CD4-positive, alpha-beta T cell (primary cell): ENCODE measurements at regions not wholly inside any gene's neighbourhood (a gene's known extent, or its start where the extent isn't known, plus 50 kb on each side); places are given as distances from the start of the nearest gene placed in this dataset.
"Not testable (repeated sequence)": the region's sequence is repeated elsewhere in the genome, so short reads cannot be mapped to it uniquely, and the experiment has no call there.

ENCODE experiments used
- ATAC-seq: fragments of 200-7000 bp; cut with Tn5 transposase; one replicate; pipeline ENCODE4 v1.10.0; 2022; ENCODE audit warnings: mild to moderate bottlenecking; ENCODE audit not compliant: poor library complexity
- CTCF ChIA-PET: fragments of 350-600 bp; sonication (Branson Sonifier 250); formaldehyde crosslinking; loops from one replicate; lab custom pipeline; 2021; ENCODE audit warnings: antibody characterized with exemption, inconsistent platforms; lab: Charles Lee
- POLR2A ChIA-PET: fragments of 350-600 bp; sonication (Branson Sonifier 250); formaldehyde crosslinking; loops from one replicate; lab custom pipeline; 2021; ENCODE audit warnings: antibody characterized with exemption, inconsistent platforms; lab: Charles Lee
- DNase-seq, 14 experiments: peaks; one replicate each; pipeline ENCODE4 v3.0.0-alpha.2; 2013 to 2020; ENCODE audit warnings: mixed read lengths in 2 of 14
- H3K27ac ChIP-seq, 2 donors: one replicate each; pipeline versions ENCODE4 v1.5.1 to v1.7.0; 2013; ENCODE audit warnings: low read length in 2 of 2, low read depth in 1 of 2, mild to moderate bottlenecking in 1 of 2
- H3K27me3 ChIP-seq, 2 experiments: 1 replicate in 1 of 2; 2 replicates in 1 of 2; pipeline versions ENCODE4 v1.6.1 to v1.7.0; 2013; ENCODE audit warnings: low read length in 2 of 2, control low read depth in 1 of 2, mild to moderate bottlenecking in 1 of 2, moderate library complexity in 1 of 2; ENCODE audit not compliant: insufficient read depth in 2 of 2, control insufficient read depth in 1 of 2
- H3K36me3 ChIP-seq: one replicate; pipeline ENCODE4 v1.6.1; 2013; ENCODE audit warnings: low read length, control low read depth; ENCODE audit not compliant: insufficient read depth
- H3K4me1 ChIP-seq: one replicate; pipeline ENCODE4 v1.6.1; 2013; ENCODE audit warnings: low read length, control low read depth; ENCODE audit not compliant: insufficient read depth
- H3K4me3 ChIP-seq: one replicate; pipeline ENCODE4 v1.5.1; 2013; ENCODE audit warnings: mild to moderate bottlenecking, low read length, moderate library complexity
- H3K9me3 ChIP-seq, 2 experiments: 1 replicate in 1 of 2; 2 replicates in 1 of 2; pipeline versions ENCODE4 v1.6.1 to v1.7.0; 2013; ENCODE audit warnings: low read length in 2 of 2, mild to moderate bottlenecking in 2 of 2, control low read depth in 1 of 2, moderate library complexity in 1 of 2; ENCODE audit not compliant: control insufficient read depth in 1 of 2, insufficient read depth in 1 of 2
- H3K27ac Mint-ChIP-seq: one replicate; pipeline ENCODE4 v1.8.0; 2020; ENCODE audit warnings: mixed read lengths
- H3K27me3 Mint-ChIP-seq: one replicate; pipeline ENCODE4 v1.8.0; 2021; ENCODE audit warnings: mixed read lengths
- H3K36me3 Mint-ChIP-seq: one replicate; pipeline ENCODE4 v1.8.0; 2021; ENCODE audit warnings: low read depth, mixed read lengths
- H3K4me1 Mint-ChIP-seq: one replicate; pipeline ENCODE4 v1.8.0; 2021; ENCODE audit warnings: low read depth, mixed read lengths
- H3K4me3 Mint-ChIP-seq: one replicate; pipeline ENCODE4 v1.8.0; 2020; ENCODE audit warnings: mild to moderate bottlenecking, mixed read lengths
- H3K9me3 Mint-ChIP-seq: one replicate; pipeline ENCODE4 v1.8.0; 2020; ENCODE audit warnings: mixed read lengths
- intact Hi-C, 2 experiments: fragments of 100-400 bp; cut with DNase I in 1 of 2; cut with micrococcal nuclease in 1 of 2; formaldehyde crosslinking; loops; one replicate each; pipeline versions ENCODE4 v1.15.1 to v1.9.0; 2023 to 2025; cut with DNase I, micrococcal nuclease
- TF ChIP-seq, protein P1 (sequence below): fragments of 200-600 bp; IDR thresholded peaks from one replicate; pipeline ENCODE4 v1.8.0; 2022; ENCODE audit warnings: antibody characterized with exemption, mild to moderate bottlenecking

DNA sequence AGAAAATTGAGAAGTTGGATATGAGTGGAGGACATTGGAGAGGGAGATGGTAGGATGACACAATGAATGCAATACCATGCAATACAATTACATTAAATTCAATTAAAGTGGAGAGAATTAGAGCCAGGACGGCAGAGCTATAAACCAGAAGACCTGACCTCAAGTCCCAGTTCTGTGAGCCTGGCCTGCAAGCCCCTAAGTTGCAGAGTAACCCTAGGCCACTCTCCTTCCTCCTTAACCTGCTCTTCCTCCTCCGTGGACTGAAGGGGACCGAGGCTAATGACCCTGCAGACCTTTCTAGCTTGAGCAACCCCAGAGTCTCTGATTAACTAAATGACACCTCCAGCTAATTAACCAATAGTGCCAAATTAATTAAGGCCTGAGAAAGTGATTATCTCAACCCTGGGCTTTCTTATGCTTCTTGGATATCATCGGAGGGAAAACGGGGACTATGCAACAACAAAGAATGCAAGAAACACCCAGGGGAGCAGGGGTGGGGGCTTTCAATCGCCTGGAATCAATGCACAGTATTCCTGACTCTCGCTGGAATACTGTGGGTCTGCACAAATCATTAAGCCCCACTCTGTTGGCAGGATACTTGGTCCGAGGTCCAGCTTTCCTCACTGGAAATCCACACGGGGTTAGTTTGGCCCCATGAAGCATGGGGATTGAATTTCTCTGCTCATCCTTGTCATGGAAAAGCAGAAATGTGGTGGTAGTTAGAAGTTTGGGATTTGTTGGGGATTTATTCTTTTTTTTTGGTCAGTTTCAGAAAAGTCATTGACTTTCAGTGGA is 548.3 kb downstream of the MN1 start:
- peaks cover 0 to 15% of the 10 kb centered on the region in 2 experiments for H3K9me3 ChIP-seq
- Mint-ChIP-seq H3K27ac (no peak overlapping the region), H3K4me3 (no peak overlapping the region), H3K4me1 (no peaks in the 10 kb centered on the region), H3K36me3 (no peaks in the 10 kb centered on the region), H3K27me3 (no peaks in the 10 kb centered on the region), H3K9me3 (peaks cover 14% of the 10 kb centered on the region)
- intact Hi-C loops: no loop called here
- H3K36me3 ChIP-seq: no peaks in the 10 kb centered on the region
- ChIA-PET CTCF (no interaction called here), POLR2A (no interaction called here)
- no peaks in the 10 kb centered on the region for H3K4me1 ChIP-seq
- TF ChIP-seq, protein P1, sequence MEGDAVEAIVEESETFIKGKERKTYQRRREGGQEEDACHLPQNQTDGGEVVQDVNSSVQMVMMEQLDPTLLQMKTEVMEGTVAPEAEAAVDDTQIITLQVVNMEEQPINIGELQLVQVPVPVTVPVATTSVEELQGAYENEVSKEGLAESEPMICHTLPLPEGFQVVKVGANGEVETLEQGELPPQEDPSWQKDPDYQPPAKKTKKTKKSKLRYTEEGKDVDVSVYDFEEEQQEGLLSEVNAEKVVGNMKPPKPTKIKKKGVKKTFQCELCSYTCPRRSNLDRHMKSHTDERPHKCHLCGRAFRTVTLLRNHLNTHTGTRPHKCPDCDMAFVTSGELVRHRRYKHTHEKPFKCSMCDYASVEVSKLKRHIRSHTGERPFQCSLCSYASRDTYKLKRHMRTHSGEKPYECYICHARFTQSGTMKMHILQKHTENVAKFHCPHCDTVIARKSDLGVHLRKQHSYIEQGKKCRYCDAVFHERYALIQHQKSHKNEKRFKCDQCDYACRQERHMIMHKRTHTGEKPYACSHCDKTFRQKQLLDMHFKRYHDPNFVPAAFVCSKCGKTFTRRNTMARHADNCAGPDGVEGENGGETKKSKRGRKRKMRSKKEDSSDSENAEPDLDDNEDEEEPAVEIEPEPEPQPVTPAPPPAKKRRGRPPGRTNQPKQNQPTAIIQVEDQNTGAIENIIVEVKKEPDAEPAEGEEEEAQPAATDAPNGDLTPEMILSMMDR: no peak
- no peak overlapping the region for H3K27ac ChIP-seq
- H3K4me3 ChIP-seq: no peak overlapping the region
- no peaks in the 10 kb centered on the region for H3K27me3 ChIP-seq
- no peak for DNase-seq
- ATAC-seq: no peak

- H3K4me3 Mint-ChIP-seq, H3K27ac ChIP-seq, intact Hi-C loops, H3K36me3 Mint-ChIP-seq, CTCF ChIA-PET, H3K27ac Mint-ChIP-seq, H3K27me3 Mint-ChIP-seq, H3K27me3 ChIP-seq, POLR2A ChIA-PET, H3K4me3 ChIP-seq, DNase-seq, H3K4me1 ChIP-seq, H3K36me3 ChIP-seq, ATAC-seq, H3K4me1 Mint-ChIP-seq: not testable (repeated sequence)
- peaks cover 5 to 15% of the 10 kb centered on the region in 2 experiments for H3K9me3 ChIP-seq
- peaks cover 14% of the 10 kb centered on the region for H3K9me3 Mint-ChIP-seq
Observed at GRCh38 chr22:27254063-27254462, 547.5 kb downstream of the MN1 start.

- Mint-ChIP-seq H3K9me3 (peaks cover 17% of the 10 kb centered on the region), H3K27ac (no peak overlapping the region)
- POLR2A ChIA-PET: no interaction called here
Observed at GRCh38 chr22:27255580-27255979, 546.0 kb downstream of the MN1 start.

More at GRCh38 chr22:27255580-27255979, 546.0 kb downstream of the MN1 start:
- H3K36me3 ChIP-seq: no peaks in the 10 kb centered on the region
- H3K27me3 ChIP-seq: no peaks in the 10 kb centered on the region
- CTCF ChIA-PET: no interaction called here
- H3K4me1 Mint-ChIP-seq: no peaks in the 10 kb centered on the region
- no peak overlapping the region for H3K27ac ChIP-seq
- H3K4me3 ChIP-seq: no peak overlapping the region
- H3K9me3 ChIP-seq: peaks cover 5 to 15% of the 10 kb centered on the region in 2 experiments
- H3K4me1 ChIP-seq: no peaks in the 10 kb centered on the region
- TF ChIP-seq, protein P1: no peak
- peaks cover 5% of the 10 kb centered on the region for H3K27me3 Mint-ChIP-seq
- ATAC-seq (no peak), DNase-seq (no peak)
- no peaks in the 10 kb centered on the region for H3K36me3 Mint-ChIP-seq
- H3K4me3 Mint-ChIP-seq: no peak overlapping the region
- intact Hi-C loops: no loop called here
